ENCODE measurements at regions not wholly inside any gene's neighbourhood (a gene's known extent, or its start where the extent isn't known, plus 50 kb on each side); places are given as distances from the start of the nearest gene placed in this dataset.

DNA sequence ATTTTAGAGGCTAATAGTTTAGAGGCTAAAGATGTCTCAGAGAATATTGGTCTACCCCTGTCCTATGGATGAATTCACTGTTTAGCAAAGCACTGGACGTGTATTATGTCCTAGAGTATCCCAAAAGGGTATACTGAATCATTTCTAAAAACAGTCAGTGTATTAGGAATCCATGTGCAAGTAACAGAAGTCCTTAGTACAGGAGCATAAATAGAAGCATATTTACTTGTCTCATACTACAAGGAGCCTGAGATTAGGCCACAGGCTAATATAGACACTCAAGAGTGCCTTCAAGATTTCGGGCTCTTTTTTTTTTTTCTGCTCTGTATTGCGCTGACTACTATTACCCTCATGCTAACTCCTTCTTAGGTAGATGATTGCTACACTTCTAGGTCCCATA is 518.9 kb downstream of the USP25 start:
- Histone ChIP-seq H3K9me3 (peaks cover 0 to 7% (median 0%) of the 10 kb centered on the region in 8 donors), H3K27ac (no peak overlapping the region), H3K4me1 (no peaks in the 10 kb centered on the region), H3K36me3 (no peaks in the 10 kb centered on the region), H3K27me3 (replicated peaks in 1 of 7) (no peaks in the 10 kb centered on the region), H3K4me3 (no peak overlapping the region)
- intact Hi-C loops (cut with DNase I; ENCODE audit: low total_unique reads): no loop called here
- 74 to 88% (median 86%) methylated on average over 3 of the region's 3 CpGs for WGBS, 5 donors
- no peak for TF ChIP-seq POLR2A (IDR thresholded peaks at IDR 0.05)
- TF ChIP-seq, protein P1, sequence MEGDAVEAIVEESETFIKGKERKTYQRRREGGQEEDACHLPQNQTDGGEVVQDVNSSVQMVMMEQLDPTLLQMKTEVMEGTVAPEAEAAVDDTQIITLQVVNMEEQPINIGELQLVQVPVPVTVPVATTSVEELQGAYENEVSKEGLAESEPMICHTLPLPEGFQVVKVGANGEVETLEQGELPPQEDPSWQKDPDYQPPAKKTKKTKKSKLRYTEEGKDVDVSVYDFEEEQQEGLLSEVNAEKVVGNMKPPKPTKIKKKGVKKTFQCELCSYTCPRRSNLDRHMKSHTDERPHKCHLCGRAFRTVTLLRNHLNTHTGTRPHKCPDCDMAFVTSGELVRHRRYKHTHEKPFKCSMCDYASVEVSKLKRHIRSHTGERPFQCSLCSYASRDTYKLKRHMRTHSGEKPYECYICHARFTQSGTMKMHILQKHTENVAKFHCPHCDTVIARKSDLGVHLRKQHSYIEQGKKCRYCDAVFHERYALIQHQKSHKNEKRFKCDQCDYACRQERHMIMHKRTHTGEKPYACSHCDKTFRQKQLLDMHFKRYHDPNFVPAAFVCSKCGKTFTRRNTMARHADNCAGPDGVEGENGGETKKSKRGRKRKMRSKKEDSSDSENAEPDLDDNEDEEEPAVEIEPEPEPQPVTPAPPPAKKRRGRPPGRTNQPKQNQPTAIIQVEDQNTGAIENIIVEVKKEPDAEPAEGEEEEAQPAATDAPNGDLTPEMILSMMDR (IDR thresholded peaks at IDR 0.05 in 8 of 11, conservative IDR thresholded peaks at IDR 0.05 in 3 of 11): no peak
- TF ChIP-seq POLR2AphosphoS5 (IDR thresholded peaks at IDR 0.05): no peak
- no peak for DNase-seq

DNA sequence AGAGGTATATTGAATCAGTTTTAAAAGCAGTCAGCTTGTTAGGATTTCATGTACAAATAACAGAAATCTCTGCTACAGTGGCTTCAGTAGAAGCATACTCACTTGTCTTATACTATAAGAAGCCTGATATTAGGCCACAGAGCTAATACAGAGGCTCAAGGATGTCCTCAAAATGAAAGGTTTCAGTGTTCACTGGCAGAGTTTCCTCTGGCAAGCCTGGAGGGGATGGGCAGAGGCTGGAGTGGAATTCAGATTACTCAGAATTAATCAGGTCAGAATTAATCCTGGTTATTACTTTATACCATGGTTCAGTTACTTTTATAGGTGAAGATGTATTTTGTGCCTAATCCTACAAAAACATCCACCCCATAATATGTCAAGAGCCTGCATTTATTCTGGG is 520.5 kb downstream of the USP25 start:
- Histone ChIP-seq H3K9me3 (peaks cover 0 to 7% (median 0%) of the 10 kb centered on the region in 8 donors), H3K27ac (no peak overlapping the region), H3K4me1 (no peaks in the 10 kb centered on the region), H3K27me3 (replicated peaks in 1 of 7) (no peaks in the 10 kb centered on the region), H3K36me3 (no peaks in the 10 kb centered on the region), H3K4me3 (no peak overlapping the region)
- no peak for TF ChIP-seq POLR2A (IDR thresholded peaks at IDR 0.05)
- intact Hi-C loops (cut with DNase I; ENCODE audit: low total_unique reads): no loop called here
- no peak for DNase-seq

DNA sequence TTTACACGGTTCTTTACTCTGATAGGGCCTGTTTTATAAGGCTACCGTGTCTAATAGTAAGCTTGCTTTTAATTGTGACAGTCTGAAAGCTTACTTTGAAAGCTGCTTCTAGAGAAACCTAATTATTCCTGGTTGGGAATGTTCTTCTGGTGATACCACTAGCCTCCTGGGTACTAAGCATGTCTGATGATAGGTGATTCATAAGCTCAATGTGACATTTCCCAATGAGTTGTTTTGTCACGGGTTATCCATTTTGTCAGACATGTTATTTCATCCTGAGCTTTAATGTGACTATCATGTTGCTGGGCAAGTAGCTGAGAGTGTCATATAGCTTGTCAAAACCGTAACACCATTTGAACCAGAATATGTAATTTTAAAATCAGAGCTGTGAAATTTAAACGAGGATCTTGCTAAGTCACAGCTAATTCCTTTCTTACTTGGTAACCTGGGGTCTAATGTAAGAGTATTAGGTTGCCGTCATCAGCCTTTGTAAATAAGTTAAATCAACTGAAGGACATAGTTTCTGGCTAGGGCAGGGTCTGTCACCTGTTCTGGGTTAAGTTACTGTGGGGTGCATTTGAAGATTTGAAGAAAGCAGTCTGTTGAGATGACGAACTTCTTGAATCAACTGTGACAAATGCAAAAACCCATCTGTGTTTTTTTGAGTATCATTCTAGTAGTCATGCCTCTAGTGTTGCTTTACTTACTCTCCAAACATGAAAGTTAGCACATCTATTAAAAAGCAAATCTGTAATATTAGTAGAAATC is 529.2 kb downstream of the USP25 start:
- Histone ChIP-seq H3K9me3 (no peaks in the 10 kb centered on the region), H3K27ac (no peak overlapping the region), H3K4me1 (no peaks in the 10 kb centered on the region), H3K36me3 (no peaks in the 10 kb centered on the region), H3K27me3 (replicated peaks in 1 of 7) (no peaks in the 10 kb centered on the region), H3K4me3 (no peak overlapping the region)
- TF ChIP-seq POLR2A (IDR thresholded peaks at IDR 0.05) (no peak), POLR2AphosphoS5 (IDR thresholded peaks at IDR 0.05) (no peak)
- TF ChIP-seq, protein P1 (IDR thresholded peaks at IDR 0.05 in 8 of 11, conservative IDR thresholded peaks at IDR 0.05 in 3 of 11): no peak
- intact Hi-C loops (cut with DNase I; ENCODE audit: low total_unique reads): no loop called here
- no peak for DNase-seq
- 82 to 94% (median 84%) methylated on average over 7 of the region's 7 CpGs for WGBS, 5 donors

DNA sequence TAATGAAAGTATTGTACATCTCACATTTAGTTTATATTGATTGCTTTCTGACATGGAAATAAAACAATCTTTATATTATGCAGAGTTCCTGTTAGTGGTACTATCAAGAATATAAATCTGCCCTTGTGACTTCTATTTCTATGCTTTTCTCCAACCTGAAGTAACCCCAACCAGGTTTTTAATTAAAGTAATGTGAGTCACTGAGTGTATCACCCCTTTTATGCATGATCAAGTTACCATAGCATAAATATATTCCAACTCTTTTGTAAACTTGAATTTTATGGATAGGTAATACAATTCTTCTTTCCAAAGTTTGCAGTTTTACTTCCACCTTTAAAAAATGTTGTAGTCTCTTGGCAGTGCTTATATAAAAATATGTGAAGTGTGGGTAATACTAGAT is 532.3 kb downstream of the USP25 start:
- Histone ChIP-seq H3K4me1 (no peaks in the 10 kb centered on the region), H3K27ac (no peak overlapping the region), H3K27me3 (replicated peaks in 1 of 7) (no peaks in the 10 kb centered on the region), H3K9me3 (no peaks in the 10 kb centered on the region), H3K36me3 (no peaks in the 10 kb centered on the region), H3K4me3 (no peak overlapping the region)
- TF ChIP-seq POLR2A (IDR thresholded peaks at IDR 0.05): no peak
- no peak for TF ChIP-seq POLR2AphosphoS5 (IDR thresholded peaks at IDR 0.05)
- TF ChIP-seq, protein P1 (IDR thresholded peaks at IDR 0.05 in 8 of 11, conservative IDR thresholded peaks at IDR 0.05 in 3 of 11): no peak
- intact Hi-C loops (cut with DNase I; ENCODE audit: low total_unique reads): no loop called here
- DNase-seq: no peak

Data from spleen (tissue), 11 donors.